IMR-90 (cell line): ENCODE measurements at regions not wholly inside any gene's neighbourhood (a gene's known extent, or its start where the extent isn't known, plus 50 kb on each side); places are given as distances from the start of the nearest gene placed in this dataset.

ENCODE experiments used
- ATAC-seq: fragments of 200-7000 bp; cut with Tn5 transposase; 2 replicates; pipeline ENCODE4 v1.9.1; 2020; ENCODE audit warnings: low read depth, mild to moderate bottlenecking, moderate library complexity
- BruUV-seq: library from RNA; stranded (reverse); fragments of 400-500 nt; replicated peaks from 2 replicates; lab custom pipeline; 2021; lab: Mats Ljungman, UMichigan
- CTCF ChIA-PET: fragments of 300-600 bp; formaldehyde crosslinking; extraction: SDS; loops from one replicate; lab custom pipeline; 2021; ENCODE audit warnings: antibody characterized with exemption; lab: Yijun Ruan, JAX
- POLR2A ChIA-PET: fragments of 300-600 bp; sonication (Branson Sonifier 250); formaldehyde crosslinking; loops from one replicate; lab custom pipeline; 2022; ENCODE audit warnings: antibody characterized with exemption; ENCODE audit not compliant: unreplicated experiment; lab: Charles Lee
- DNase-seq: peaks from one replicate; pipeline ENCODE4 v3.0.0; 2013
- H2AFZ ChIP-seq: replicated peaks from 2 replicates; pipeline ENCODE3; 2013; ENCODE audit warnings: low read length, mild to moderate bottlenecking; ENCODE audit not compliant: poor library complexity
- H2AK5ac ChIP-seq: 2 replicates; pipeline ENCODE4 v1.6.1; 2013; ENCODE audit warnings: low read depth, low read length, inconsistent platforms
- H2AK9ac ChIP-seq: replicated peaks from 2 replicates; pipeline ENCODE3; 2013; ENCODE audit warnings: mild to moderate bottlenecking, low read depth, low read length, moderate library complexity; ENCODE audit not compliant: poor library complexity
- H2BK120ac ChIP-seq: 2 replicates; pipeline ENCODE4 v1.6.1; 2013; ENCODE audit warnings: low read depth, low read length, inconsistent platforms
- H2BK15ac ChIP-seq: 3 replicates; pipeline ENCODE4 v1.6.1; 2013; ENCODE audit warnings: low read depth, low read length, inconsistent platforms
- H2BK20ac ChIP-seq: 2 replicates; pipeline ENCODE4 v1.6.1; 2013; ENCODE audit warnings: low read depth, mild to moderate bottlenecking, inconsistent platforms, low read length, moderate library complexity
- H2BK5ac ChIP-seq: 2 replicates; pipeline ENCODE4 v1.6.1; 2013; ENCODE audit warnings: mild to moderate bottlenecking, low read depth, low read length, inconsistent platforms; ENCODE audit not compliant: poor library complexity, severe bottlenecking
- H3K14ac ChIP-seq: replicated peaks from 2 replicates; pipeline ENCODE4 v1.6.1; 2013; ENCODE audit warnings: low read depth, low read length, inconsistent platforms
- H3K18ac ChIP-seq: 2 replicates; pipeline ENCODE4 v1.6.1; 2013; ENCODE audit warnings: low read depth, low read length, control low read depth
- H3K23ac ChIP-seq: 2 replicates; pipeline ENCODE4 v1.6.1; 2013; ENCODE audit warnings: low read depth, low read length, inconsistent platforms
- H3K27ac ChIP-seq: 2 replicates; pipeline ENCODE4 v1.5.1; 2013; ENCODE audit warnings: mild to moderate bottlenecking, control low read depth, low read length; ENCODE audit not compliant: insufficient read depth
- H3K27me3 ChIP-seq: 2 replicates; pipeline ENCODE4 v1.6.1; 2013; ENCODE audit warnings: low read length; ENCODE audit not compliant: control insufficient read depth, insufficient read depth
- H3K36me3 ChIP-seq: 2 replicates; pipeline ENCODE4 v1.6.1; 2013; ENCODE audit warnings: low read length, mixed read lengths; ENCODE audit not compliant: control insufficient read depth, insufficient read depth
- H3K4ac ChIP-seq: 2 replicates; pipeline ENCODE4 v1.6.1; 2013; ENCODE audit warnings: low read depth, low read length, inconsistent platforms
- H3K4me1 ChIP-seq: 2 replicates; pipeline ENCODE4 v1.6.1; 2013; ENCODE audit warnings: low read length, mixed read lengths; ENCODE audit not compliant: control insufficient read depth, insufficient read depth
- H3K4me2 ChIP-seq: 2 replicates; pipeline ENCODE4 v1.6.1; 2013; ENCODE audit warnings: low read depth, mild to moderate bottlenecking, control low read depth, low read length, moderate library complexity
- H3K4me3 ChIP-seq: 2 replicates; pipeline ENCODE4 v1.5.1; 2013; ENCODE audit warnings: low read depth, mild to moderate bottlenecking, control low read depth, low read length, moderate library complexity; ENCODE audit not compliant: insufficient read depth
- H3K56ac ChIP-seq: 2 replicates; pipeline ENCODE4 v1.6.1; 2013; ENCODE audit warnings: low read length, inconsistent platforms; ENCODE audit not compliant: insufficient read depth; ENCODE audit errors: extremely low read depth
- H3K79me1 ChIP-seq, 2 experiments: 2 replicates each; pipeline ENCODE4 v1.6.1; 2013; ENCODE audit warnings: low read length in 2 of 2, inconsistent platforms in 1 of 2, low read depth in 1 of 2
- H3K9ac ChIP-seq: 2 replicates; pipeline ENCODE4 v1.6.1; 2013; ENCODE audit warnings: low read depth, low read length, control low read depth
- H3K9me1 ChIP-seq: 2 replicates; pipeline ENCODE4 v1.6.1; 2013; ENCODE audit warnings: low read length, inconsistent platforms; ENCODE audit not compliant: insufficient read depth
- H3K9me3 ChIP-seq: 2 replicates; pipeline ENCODE4 v1.6.1; 2013; ENCODE audit warnings: low read length; ENCODE audit not compliant: control insufficient read depth, insufficient read depth
- H4K20me1 ChIP-seq: 2 replicates; pipeline ENCODE4 v1.6.1; 2013; ENCODE audit warnings: low read length, inconsistent platforms; ENCODE audit not compliant: insufficient read depth
- H4K5ac ChIP-seq: 2 replicates; pipeline ENCODE4 v1.6.1; 2013; ENCODE audit warnings: mild to moderate bottlenecking, low read depth, low read length, control low read depth
- H4K8ac ChIP-seq, 2 experiments: 2 replicates each; pipeline ENCODE4 v1.6.1; 2013; ENCODE audit warnings: low read depth in 2 of 2, low read length in 2 of 2, control low read depth in 1 of 2, inconsistent platforms in 1 of 2
- H4K91ac ChIP-seq: 2 replicates; pipeline ENCODE4 v1.6.1; 2013; ENCODE audit warnings: low read depth, low read length, inconsistent platforms; ENCODE audit not compliant: insufficient read depth
- CEBPB ChIP-seq: IDR thresholded peaks from 2 replicates; pipeline ENCODE4 v1.6.1; 2012; ENCODE audit warnings: low read depth, low read length, improper control_type of control experiment
- CHD1 ChIP-seq: IDR thresholded peaks from 2 replicates; pipeline ENCODE4 v1.6.1; 2012; ENCODE audit warnings: low read depth, low read length, improper control_type of control experiment
- MAZ ChIP-seq: IDR thresholded peaks from 2 replicates; pipeline ENCODE4 v1.6.1; 2012; ENCODE audit warnings: low read depth, mild to moderate bottlenecking, low read length, improper control_type of control experiment, moderate library complexity, borderline replicate concordance
- RCOR1 ChIP-seq: IDR thresholded peaks from 2 replicates; pipeline ENCODE4 v1.6.1; 2012; ENCODE audit warnings: mild to moderate bottlenecking, low read length, improper control_type of control experiment; ENCODE audit not compliant: insufficient replicate concordance
- RFX5 ChIP-seq: IDR thresholded peaks from 2 replicates; pipeline ENCODE4 v1.8.0; 2012; ENCODE audit warnings: low read depth, mild to moderate bottlenecking, low read length, moderate library complexity
- WGBS, 2 experiments: methylation state at CpG; one replicate each; pipeline versions ENCODE4 v1.1.5 to v1.1.7; 2013; ENCODE audit warnings: missing lambda C conversion rate in 2 of 2; ENCODE audit not compliant: insufficient read length in 1 of 2; ENCODE audit errors: extremely low coverage in 2 of 2; 5-methylcytosine and 5-hydroxymethylcytosine counted together
- dilution Hi-C: fragments of 300-500 bp; cut with HindIII; formaldehyde crosslinking; loops from one replicate; pipeline ENCODE4 v1.14.3; 2018; ENCODE audit warnings: low sequenced_read_pairs; ENCODE audit not compliant: unreplicated experiment
- in situ Hi-C: fragments of 300-500 bp; cut with MboI; formaldehyde crosslinking; loops from 3 replicates; pipeline ENCODE4 v1.14.3; 2019; ENCODE audit warnings: low sequenced_read_pairs, inconsistent platforms, mixed read lengths
- intact Hi-C: fragments of 100-400 bp; cut with micrococcal nuclease; formaldehyde crosslinking; loops from 2 replicates; pipeline ENCODE4 v1.10.0; 2022

GRCh38 chr5:165722401-165722800 is 2217.0 kb downstream of the MAT2B start:
- Histone ChIP-seq H3K56ac (no peak overlapping the region), H4K5ac (no peak overlapping the region), H4K20me1 (no peaks in the 10 kb centered on the region), H3K27ac (no peak overlapping the region), H2AK9ac (no peak overlapping the region), H3K79me1 (no peaks in the 10 kb centered on the region), H2AK5ac (no peak overlapping the region), H2AFZ (no peak overlapping the region), H3K23ac (no peak overlapping the region), H3K4me1 (no peaks in the 10 kb centered on the region), H3K9ac (no peak overlapping the region), H4K8ac (no peak overlapping the region), H3K18ac (no peak overlapping the region), H2BK120ac (no peak overlapping the region), H3K9me3 (peaks cover 5% of the 10 kb centered on the region; the same call in 1 of the 2 replicates), H3K4me3 (no peak overlapping the region), H3K4ac (no peak overlapping the region), H2BK5ac (no peak overlapping the region), H4K91ac (no peak overlapping the region), H2BK15ac (no peak overlapping the region), H3K14ac (no peak overlapping the region), H3K36me3 (no peaks in the 10 kb centered on the region), H2BK20ac (no peak overlapping the region), H3K4me2 (no peak overlapping the region), H3K9me1 (no peaks in the 10 kb centered on the region), H3K27me3 (no peaks in the 10 kb centered on the region)
- intact Hi-C loops (no loop called here), dilution Hi-C loops (no loop called here), in situ Hi-C loops (no loop called here)
- ChIA-PET POLR2A (no interaction called here), CTCF (no interaction called here)
- no TSS peak for BruUV-seq
- ATAC-seq = no peak
- TF ChIP-seq MAZ = no peak
- no peak for TF ChIP-seq RFX5
- no peak for TF ChIP-seq RCOR1
- no peak for TF ChIP-seq CHD1
- no peak for TF ChIP-seq CEBPB
- WGBS, 2 experiments = no CpG with 5 or more reads among the region's 2 CpGs
- DNase-seq = no peak
